ENCODE measurements at regions not wholly inside any gene's neighbourhood (a gene's known extent, or its start where the extent isn't known, plus 50 kb on each side); places are given as distances from the start of the nearest gene placed in this dataset.

GRCh38 chr9:119078015-119078414, 291.2 kb downstream of the BRINP1 start:
- TF ChIP-seq CTCF (IDR thresholded peaks at IDR 0.05), result no peak
- TF ChIP-seq POLR2A (IDR thresholded peaks at IDR 0.05), result no peak
